CD14-positive monocyte (primary cell): ENCODE measurements at regions not wholly inside any gene's neighbourhood (a gene's known extent, or its start where the extent isn't known, plus 50 kb on each side); places are given as distances from the start of the nearest gene placed in this dataset.

Source experiments
- DNase-seq, 3 donors: peaks; one replicate each; pipeline ENCODE4 v3.0.0-alpha.2; 2011 to 2022
- H2AFZ ChIP-seq: 2 replicates; pipeline ENCODE4 v1.6.0; 2012; ENCODE audit warnings: mild to moderate bottlenecking, low read depth, low read length, inconsistent platforms; ENCODE audit not compliant: insufficient read depth, poor library complexity, severe bottlenecking
- H3K27ac ChIP-seq, 2 donors: 1 replicate in 1 of 2; 2 replicates in 1 of 2; pipeline ENCODE4 v1.5.1; 2012 to 2013; ENCODE audit warnings: low read length in 2 of 2, control low read depth in 1 of 2, inconsistent platforms in 1 of 2, low read depth in 1 of 2, mild to moderate bottlenecking in 1 of 2
- H3K27me3 ChIP-seq, 2 donors: one replicate each; pipeline versions ENCODE4 v1.6.0 to v1.6.1; 2011 to 2013; ENCODE audit warnings: low read length in 2 of 2; ENCODE audit not compliant: control insufficient read depth in 2 of 2, insufficient read depth in 2 of 2
- H3K36me3 ChIP-seq, 2 donors: replicated peaks in 1 of 2; 1 replicate in 1 of 2; 2 replicates in 1 of 2; pipeline versions ENCODE4 v1.5.1 to v1.6.1; 2012 to 2013; ENCODE audit warnings: low read length in 2 of 2, control low read depth in 1 of 2, inconsistent platforms in 1 of 2, mild to moderate bottlenecking in 1 of 2; ENCODE audit not compliant: insufficient read depth in 2 of 2, control insufficient read depth in 1 of 2
- H3K4me1 ChIP-seq, 2 donors: 1 replicate in 1 of 2; 2 replicates in 1 of 2; pipeline versions ENCODE4 v1.5.1 to v1.6.1; 2012 to 2013; ENCODE audit warnings: low read length in 2 of 2, control low read depth in 1 of 2, inconsistent platforms in 1 of 2, mild to moderate bottlenecking in 1 of 2, moderate library complexity in 1 of 2; ENCODE audit not compliant: insufficient read depth in 2 of 2, control insufficient read depth in 1 of 2
- H3K4me2 ChIP-seq: replicated peaks from 2 replicates; pipeline ENCODE3; 2012; ENCODE audit warnings: low read length, moderate library complexity, mild to moderate bottlenecking; ENCODE audit not compliant: poor library complexity, severe bottlenecking; ENCODE audit errors: extremely low read depth
- H3K4me3 ChIP-seq, 3 experiments: fragments of 200-600 bp in 1 of 3; sonication (generic) in 1 of 3; replicated peaks in 1 of 3; 1 replicate in 2 of 3; 2 replicates in 1 of 3; pipeline ENCODE4 v1.5.1; 2011 to 2013; ENCODE audit warnings: low read length in 3 of 3, mild to moderate bottlenecking in 3 of 3, control low read depth in 2 of 3, low read depth in 2 of 3, inconsistent platforms in 1 of 3, moderate library complexity in 1 of 3
- H3K79me2 ChIP-seq: 2 replicates; pipeline ENCODE4 v1.6.0; 2012; ENCODE audit warnings: mild to moderate bottlenecking, control low read depth, inconsistent platforms, low read length, moderate library complexity; ENCODE audit not compliant: insufficient read depth
- H3K9ac ChIP-seq: 2 replicates; pipeline ENCODE4 v1.6.0; 2017; ENCODE audit warnings: low read length, mild to moderate bottlenecking; ENCODE audit not compliant: insufficient read depth, poor library complexity, severe bottlenecking
- H3K9me3 ChIP-seq, 2 donors: replicated peaks in 1 of 2; 1 replicate in 1 of 2; 2 replicates in 1 of 2; pipeline versions ENCODE4 v1.5.1 to v1.6.1; 2012 to 2013; ENCODE audit warnings: low read length in 2 of 2, control low read depth in 1 of 2; ENCODE audit not compliant: control insufficient read depth in 1 of 2, insufficient read depth in 1 of 2
- H4K20me1 ChIP-seq: 2 replicates; pipeline ENCODE4 v1.6.0; 2012; ENCODE audit warnings: mild to moderate bottlenecking, low read length, control low read depth, moderate library complexity; ENCODE audit not compliant: insufficient read depth
- H3K27ac Mint-ChIP-seq, 7 donors: one replicate each; pipeline ENCODE4 v1.8.0; 2020; ENCODE audit warnings: mild to moderate bottlenecking in 7 of 7, mixed read lengths in 7 of 7, moderate library complexity in 6 of 7, inconsistent platforms in 2 of 7
- H3K27me3 Mint-ChIP-seq, 3 donors: one replicate each; pipeline ENCODE4 v1.8.0; 2021 to 2022; ENCODE audit warnings: low read depth in 3 of 3, mild to moderate bottlenecking in 3 of 3, mixed read lengths in 3 of 3, moderate library complexity in 3 of 3, inconsistent platforms in 1 of 3
- H3K36me3 Mint-ChIP-seq, 2 donors: one replicate each; pipeline ENCODE4 v1.8.0; 2020; ENCODE audit warnings: mixed read lengths in 2 of 2, inconsistent platforms in 1 of 2, mild to moderate bottlenecking in 1 of 2
- H3K4me1 Mint-ChIP-seq: one replicate; pipeline ENCODE4 v1.8.0; 2020; ENCODE audit warnings: mild to moderate bottlenecking, mixed read lengths
- H3K4me3 Mint-ChIP-seq, 2 donors: one replicate each; pipeline ENCODE4 v1.8.0; 2020; ENCODE audit warnings: mild to moderate bottlenecking in 2 of 2, mixed read lengths in 2 of 2, moderate library complexity in 1 of 2
- H3K9me3 Mint-ChIP-seq, 7 donors: one replicate each; pipeline ENCODE4 v1.8.0; 2020 to 2022; ENCODE audit warnings: mixed read lengths in 7 of 7, mild to moderate bottlenecking in 6 of 7, moderate library complexity in 6 of 7, inconsistent platforms in 2 of 7
- WGBS: methylation state at CpG from one replicate; pipeline ENCODE4 v1.1.5; 2013; ENCODE audit warnings: missing lambda C conversion rate; ENCODE audit not compliant: insufficient coverage; 5-methylcytosine and 5-hydroxymethylcytosine counted together
- intact Hi-C, 2 donors: fragments of 100-400 bp; cut with micrococcal nuclease; formaldehyde crosslinking; loops; one replicate each; pipeline versions ENCODE4 v1.15.0 to v1.15.1; 2023
- TF ChIP-seq, protein P1 (sequence below): fragments of 200-600 bp; IDR thresholded peaks from one replicate; pipeline ENCODE4 v1.8.0; 2022; ENCODE audit warnings: antibody characterized with exemption, mild to moderate bottlenecking

DNA sequence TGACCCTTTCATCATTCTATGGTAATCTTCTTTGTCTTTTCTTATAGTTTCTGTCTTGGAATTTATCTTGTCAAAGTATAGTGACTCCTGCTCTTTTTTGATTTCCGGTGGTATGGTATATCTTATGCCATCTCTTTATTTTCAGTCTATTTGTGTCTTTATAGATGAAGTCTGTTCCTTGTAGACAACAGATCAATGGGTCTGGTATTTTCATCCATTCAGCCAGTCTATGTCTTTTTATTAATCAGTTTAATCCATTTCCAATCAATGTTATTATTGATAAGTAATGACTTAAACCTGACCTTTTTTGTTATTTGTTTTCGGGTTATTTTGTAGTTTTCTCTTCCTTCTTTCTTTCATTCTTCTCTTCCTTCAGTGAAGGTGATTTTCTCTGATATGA, 495.9 kb upstream of the PCDH9 start:
- H3K4me1 ChIP-seq: no peaks in the 10 kb centered on the region
- H3K36me3 Mint-ChIP-seq: no peaks in the 10 kb centered on the region
- no peak overlapping the region for H3K27ac Mint-ChIP-seq
- H3K79me2 ChIP-seq: no peaks in the 10 kb centered on the region
- no peak overlapping the region for H3K4me3 ChIP-seq
- H3K9me3 Mint-ChIP-seq: peaks cover 10 to 21% (median 17%) of the 10 kb centered on the region in 7 donors
- no peaks in the 10 kb centered on the region for H3K27me3 ChIP-seq
- H3K36me3 ChIP-seq: no peaks in the 10 kb centered on the region
- H3K4me3 Mint-ChIP-seq: no peak overlapping the region
- H3K27me3 Mint-ChIP-seq: no peaks in the 10 kb centered on the region
- no peak overlapping the region for H3K4me2 ChIP-seq
- TF ChIP-seq, protein P1, sequence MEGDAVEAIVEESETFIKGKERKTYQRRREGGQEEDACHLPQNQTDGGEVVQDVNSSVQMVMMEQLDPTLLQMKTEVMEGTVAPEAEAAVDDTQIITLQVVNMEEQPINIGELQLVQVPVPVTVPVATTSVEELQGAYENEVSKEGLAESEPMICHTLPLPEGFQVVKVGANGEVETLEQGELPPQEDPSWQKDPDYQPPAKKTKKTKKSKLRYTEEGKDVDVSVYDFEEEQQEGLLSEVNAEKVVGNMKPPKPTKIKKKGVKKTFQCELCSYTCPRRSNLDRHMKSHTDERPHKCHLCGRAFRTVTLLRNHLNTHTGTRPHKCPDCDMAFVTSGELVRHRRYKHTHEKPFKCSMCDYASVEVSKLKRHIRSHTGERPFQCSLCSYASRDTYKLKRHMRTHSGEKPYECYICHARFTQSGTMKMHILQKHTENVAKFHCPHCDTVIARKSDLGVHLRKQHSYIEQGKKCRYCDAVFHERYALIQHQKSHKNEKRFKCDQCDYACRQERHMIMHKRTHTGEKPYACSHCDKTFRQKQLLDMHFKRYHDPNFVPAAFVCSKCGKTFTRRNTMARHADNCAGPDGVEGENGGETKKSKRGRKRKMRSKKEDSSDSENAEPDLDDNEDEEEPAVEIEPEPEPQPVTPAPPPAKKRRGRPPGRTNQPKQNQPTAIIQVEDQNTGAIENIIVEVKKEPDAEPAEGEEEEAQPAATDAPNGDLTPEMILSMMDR: no peak
- no peak overlapping the region for H3K27ac ChIP-seq
- H3K9me3 ChIP-seq: peaks cover 11 to 16% of the 10 kb centered on the region in 2 donors
- WGBS: no CpG with 5 or more reads among the region's 2 CpGs
- no peak overlapping the region for H2AFZ ChIP-seq
- no peaks in the 10 kb centered on the region for H3K4me1 Mint-ChIP-seq
- intact Hi-C loops: no loop called here
- DNase-seq: no peak
- no peaks in the 10 kb centered on the region for H4K20me1 ChIP-seq
- no peak overlapping the region for H3K9ac ChIP-seq

DNA sequence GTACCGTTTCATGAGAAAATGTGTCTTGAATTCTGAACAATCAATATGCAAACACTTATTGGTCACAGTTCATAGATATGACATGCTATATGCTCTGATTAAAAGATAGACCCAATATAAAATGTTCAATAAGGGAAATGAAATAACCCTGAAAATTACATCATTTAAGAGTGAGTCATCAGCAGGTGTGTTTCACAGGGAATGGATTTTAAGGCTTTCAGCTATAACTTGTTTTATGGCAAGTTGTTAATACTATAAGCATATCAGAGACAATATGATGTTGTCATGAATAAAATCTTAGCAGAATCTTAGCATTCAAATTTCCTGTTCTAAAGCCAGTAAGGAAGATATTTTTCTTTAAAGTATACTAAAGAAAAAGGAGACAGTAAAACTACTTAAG, 483.4 kb upstream of the PCDH9 start:
- H3K4me3 Mint-ChIP-seq: no peak overlapping the region
- Histone ChIP-seq H3K79me2 (no peaks in the 10 kb centered on the region), H3K27ac (no peak overlapping the region), H3K4me2 (no peak overlapping the region), H3K36me3 (no peaks in the 10 kb centered on the region), H2AFZ (no peak overlapping the region), H3K4me1 (no peaks in the 10 kb centered on the region), H3K9ac (no peak overlapping the region), H3K27me3 (no peaks in the 10 kb centered on the region), H3K4me3 (no peak overlapping the region), H4K20me1 (no peaks in the 10 kb centered on the region), H3K9me3 (no peaks in the 10 kb centered on the region)
- no peak for DNase-seq
- TF ChIP-seq, protein P1: no peak
- no CpG with 5 or more reads among the region's 1 CpG for WGBS
- H3K36me3 Mint-ChIP-seq: no peaks in the 10 kb centered on the region
- intact Hi-C loops: no loop called here
- no peaks in the 10 kb centered on the region for H3K27me3 Mint-ChIP-seq
- no peak overlapping the region for H3K27ac Mint-ChIP-seq
- peaks cover 0 to 6% (median 3%) of the 10 kb centered on the region in 7 donors for H3K9me3 Mint-ChIP-seq
- H3K4me1 Mint-ChIP-seq: no peaks in the 10 kb centered on the region
